DMS 273 (cell line): ENCODE measurements at regions not wholly inside any gene's neighbourhood (a gene's known extent, or its start where the extent isn't known, plus 50 kb on each side); places are given as distances from the start of the nearest gene placed in this dataset.
"Not testable (repeated sequence)": the region's sequence is repeated elsewhere in the genome, so short reads cannot be mapped to it uniquely, and the experiment has no call there.

Experiments
- DNase-seq: peaks from one replicate; lab custom pipeline; 2025; ENCODE audit not compliant: unreplicated experiment; lab: John Stamatoyannopoulos, UW

DNA sequence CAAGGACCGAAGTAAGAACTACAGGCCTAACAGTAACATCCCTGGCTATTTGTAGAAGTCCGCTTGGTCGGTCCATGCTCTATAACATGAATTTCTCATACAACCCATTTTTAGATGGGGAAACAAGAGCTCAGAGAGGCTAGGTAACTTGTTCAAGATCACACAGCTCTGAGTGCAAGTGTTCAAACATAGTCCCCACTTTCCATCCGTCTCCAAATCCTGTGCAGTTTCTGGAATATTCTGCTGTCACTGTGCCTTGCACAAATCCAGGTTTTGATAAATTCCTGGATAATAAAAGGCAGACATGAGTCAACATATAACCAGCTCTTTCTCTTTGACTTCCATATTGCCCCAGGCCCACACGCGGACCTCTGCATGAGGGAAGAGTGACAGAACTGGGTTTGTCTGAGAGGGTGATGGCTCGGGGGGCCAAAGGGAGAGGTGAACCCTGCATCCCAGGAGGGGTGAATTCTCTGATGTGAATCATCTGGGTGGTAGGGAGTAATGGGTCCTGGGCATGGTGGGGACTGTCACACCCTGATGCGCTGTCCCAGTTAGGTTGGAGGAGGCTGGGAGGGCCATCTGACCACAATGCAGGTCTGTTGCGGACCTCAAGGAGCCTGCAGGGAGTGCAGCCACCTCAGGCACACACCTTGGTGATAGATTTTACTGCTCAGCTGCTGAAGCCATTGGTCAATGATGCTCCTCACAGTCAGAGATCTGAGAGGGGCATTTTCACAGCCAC is 162.2 kb downstream of the SMAD6 start:
- no peak for DNase-seq

DNA sequence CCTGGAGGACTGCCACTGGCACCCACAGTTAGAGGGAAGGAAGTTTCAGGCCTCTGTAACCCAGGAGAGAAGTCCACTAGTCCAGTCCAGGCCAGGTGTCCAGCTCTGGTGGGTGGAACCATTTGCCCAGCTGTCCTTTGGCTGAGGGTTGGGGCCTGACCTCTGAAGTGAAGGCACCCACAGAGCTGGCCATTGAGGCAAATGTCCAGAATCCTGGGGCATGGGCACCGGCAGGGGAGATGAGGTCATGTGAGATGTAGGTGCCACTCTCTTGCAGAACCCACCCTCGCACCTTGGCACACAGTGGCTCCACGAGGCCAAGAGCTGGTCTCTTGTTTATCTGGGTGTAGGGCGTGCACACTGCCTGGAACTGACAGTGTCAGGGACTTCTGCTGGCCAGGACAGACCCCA is 162.8 kb downstream of the SMAD6 start:
- no peak for DNase-seq

DNA sequence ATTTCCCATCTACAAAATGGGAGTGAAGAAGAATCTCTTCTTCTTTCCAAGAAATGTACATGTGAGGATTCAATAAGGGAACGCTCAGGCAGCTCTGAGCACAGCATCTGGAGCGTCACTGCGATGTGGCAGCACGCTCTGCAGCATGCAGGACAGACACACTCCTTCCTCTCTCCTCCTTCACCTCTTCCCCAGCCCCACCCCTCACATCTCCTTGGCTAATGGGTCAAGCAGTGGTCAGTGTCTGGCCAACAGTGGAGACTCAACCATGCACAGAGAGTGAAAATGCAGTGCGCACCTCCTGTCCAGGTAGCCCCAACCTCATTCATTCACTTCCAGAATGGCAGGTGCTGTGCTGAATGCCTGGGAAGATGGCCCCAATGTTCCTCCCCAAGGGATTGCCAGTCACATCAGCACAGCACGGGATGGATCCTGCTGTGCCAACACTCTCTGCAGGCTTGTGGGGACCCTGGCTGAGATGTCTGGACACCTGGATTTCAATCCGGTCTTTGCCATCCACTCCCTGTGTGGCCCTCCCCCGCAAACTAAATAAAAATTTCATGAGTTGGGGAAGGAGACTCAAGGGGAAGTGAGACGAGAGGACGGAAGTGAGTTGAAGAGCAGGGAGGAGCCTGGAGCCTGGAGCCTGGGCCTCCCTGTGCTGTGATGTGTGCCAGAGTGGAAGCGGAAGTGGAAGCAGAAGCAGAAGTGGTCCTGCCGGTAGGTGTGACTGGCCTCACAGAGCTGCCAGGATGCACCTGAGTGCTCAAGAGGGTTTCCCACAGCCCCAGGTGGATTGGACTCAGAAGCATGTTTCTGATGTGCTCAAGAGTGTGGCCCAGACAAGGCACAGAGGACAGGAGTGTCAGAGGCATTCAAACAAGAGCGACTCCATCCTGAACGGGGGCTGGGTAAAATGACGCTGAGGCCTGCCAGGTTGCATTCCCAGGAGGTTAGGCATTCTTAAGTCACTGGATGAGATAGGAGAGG is 163.9 kb downstream of the SMAD6 start:
- no peak for DNase-seq

DNA sequence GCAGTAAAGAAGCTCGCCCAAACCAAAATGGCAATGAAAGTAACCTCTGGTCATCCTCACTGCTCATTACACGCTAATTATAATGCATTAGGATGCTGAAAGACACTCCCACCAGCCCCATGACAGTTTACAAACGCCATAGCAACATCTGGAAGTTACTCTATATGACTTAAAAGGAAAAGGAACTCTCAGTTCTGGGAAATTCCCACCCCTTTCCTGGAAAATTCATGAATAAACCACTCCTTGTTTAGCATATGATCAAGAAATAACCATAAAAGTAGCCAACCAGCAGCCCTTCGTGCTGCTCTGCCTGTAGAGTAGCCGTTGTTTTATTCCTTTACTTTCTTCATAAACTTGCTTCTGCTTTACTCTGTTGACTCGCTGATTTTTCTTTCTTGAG is 164.6 kb downstream of the SMAD6 start:
- no peak for DNase-seq

DNA sequence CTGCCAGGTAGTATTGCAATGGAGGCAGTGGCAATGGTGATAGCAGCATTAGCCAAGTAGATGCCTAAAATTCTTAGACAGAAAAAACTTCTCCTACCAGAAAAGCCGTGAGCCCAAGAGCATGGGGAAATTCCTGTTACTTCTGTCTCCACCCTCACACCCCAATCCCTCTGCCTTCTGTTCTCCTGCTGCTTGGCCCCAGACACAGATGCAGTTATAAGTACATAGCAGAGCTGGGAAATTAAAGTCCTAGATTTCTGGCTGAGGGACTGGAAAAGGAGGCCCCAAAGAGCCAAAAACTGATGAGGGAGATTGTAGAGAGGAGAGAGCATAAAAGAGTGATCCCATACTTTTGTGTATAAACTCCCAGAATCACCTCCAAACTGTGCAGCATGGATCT is 166.9 kb downstream of the SMAD6 start:
- DNase-seq: no peak

DNA sequence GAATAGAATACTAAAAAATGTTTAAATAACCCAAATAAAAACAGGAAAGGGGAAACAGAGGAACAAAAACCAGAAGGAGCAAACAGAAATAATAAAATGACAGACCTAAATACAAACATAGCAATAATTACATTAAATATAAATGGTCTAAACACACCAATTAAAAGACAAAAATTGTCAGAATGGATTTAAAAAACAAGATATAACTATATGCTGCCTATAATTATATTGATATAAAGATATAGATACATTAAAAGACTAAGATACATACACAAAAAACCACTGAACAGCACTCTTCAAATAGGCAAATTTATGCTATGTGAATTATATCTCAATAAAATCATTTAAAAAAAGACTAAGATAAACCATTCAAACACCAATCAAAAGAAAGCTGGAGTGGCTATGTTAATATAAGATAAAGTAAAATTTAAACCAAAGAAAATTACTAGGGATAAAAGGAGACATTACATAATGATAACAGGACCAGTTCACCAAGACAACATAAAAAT is 168.9 kb downstream of the SMAD6 start:
- no peak for DNase-seq

DNA sequence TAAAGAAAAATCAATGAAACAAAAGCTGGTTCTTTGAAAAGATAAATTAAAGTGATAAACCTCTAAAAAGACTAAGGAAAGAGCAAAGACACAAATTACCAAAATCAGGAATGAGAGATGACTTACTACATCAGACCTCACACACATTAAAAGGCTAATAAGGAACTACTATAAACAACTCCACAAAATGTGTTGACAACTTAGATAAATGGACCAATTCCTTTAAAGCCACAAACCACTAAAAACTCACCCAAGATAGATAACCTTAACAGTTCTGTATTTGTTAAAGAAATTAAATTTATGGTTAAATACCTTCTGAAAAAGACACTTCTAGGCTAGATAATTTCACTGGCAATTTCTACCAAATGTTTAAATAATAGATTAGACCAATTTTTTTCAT is 170.4 kb downstream of the SMAD6 start:
- DNase-seq: no peak

DNA sequence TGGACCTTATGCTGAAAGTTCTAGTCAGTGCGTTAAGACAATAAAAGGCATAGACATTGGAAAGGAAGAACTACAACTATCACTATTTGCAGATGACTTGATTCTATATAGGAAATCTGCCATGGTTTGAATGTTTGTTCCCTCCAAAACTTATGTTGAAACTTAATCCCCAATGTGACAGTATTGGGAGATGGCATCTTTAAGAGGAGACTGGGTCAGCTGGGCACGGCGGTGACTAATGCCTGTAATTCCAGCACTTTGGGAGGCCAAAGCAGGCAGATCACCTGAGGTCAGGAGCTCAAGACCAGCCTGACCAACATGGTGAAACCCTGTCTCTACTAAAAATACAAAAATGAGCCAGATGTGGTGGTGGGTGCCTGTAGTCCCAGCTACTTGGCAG is 171.3 kb downstream of the SMAD6 start:
- DNase-seq: not testable (repeated sequence)

DNA sequence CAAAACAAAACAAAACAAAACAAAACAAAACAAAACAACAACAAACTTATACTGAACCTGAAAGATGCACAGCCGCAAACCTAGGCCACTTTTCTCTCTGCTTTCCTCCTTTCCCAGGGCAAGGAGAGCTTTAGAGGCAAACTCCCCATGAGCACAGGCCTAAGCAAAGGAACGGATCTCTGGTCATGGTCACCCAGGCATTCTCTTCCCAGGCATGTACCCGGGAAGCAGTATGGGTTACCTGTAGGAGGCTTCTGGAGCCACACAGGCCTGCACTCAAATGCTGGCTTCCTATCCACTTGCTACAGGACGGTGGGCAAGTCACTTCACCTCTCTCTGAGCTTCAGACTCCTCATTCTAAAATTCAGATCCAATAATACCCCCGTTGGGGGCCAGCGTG is 171.8 kb downstream of the SMAD6 start:
- no peak for DNase-seq

DNA sequence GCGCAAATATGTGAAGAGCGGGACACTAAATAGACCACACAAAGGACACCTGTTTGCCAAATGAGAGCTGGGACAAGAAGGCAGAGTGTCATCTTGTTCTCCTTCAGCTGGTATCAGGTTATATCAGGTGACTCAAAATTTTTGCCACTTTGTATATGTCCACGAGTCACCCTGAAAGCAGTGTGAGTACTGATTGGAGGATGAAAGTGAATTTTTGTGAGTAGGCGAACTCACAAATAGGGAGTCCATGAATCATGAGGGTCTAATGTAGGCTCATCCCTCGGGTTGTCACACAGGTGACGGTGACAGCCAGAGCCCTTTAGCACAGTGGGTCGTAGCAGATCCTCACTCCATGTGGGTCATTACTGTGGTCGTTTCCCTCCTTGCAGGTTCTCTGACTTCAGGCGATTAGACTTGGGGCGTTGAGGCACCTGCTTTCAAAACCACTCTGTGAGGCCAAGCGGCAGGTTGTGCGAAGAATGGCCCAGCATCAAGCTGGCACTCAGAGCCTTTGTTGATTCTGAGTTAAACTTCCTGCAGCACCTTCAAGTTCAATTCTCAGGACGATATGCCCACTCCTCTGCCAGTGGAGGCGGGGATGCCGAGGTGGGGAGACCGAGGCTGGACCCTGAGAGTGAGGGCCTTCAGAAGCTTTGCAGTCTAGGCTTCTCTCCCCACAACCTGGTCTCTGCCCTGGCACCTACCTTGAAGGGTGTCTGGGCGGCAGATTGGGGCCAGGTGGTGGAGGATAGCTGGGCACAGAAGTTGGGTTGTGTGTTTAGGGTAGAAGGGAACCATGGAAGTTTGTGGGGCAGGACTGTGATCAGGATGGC is 173.8 kb downstream of the SMAD6 start:
- no peak for DNase-seq

DNA sequence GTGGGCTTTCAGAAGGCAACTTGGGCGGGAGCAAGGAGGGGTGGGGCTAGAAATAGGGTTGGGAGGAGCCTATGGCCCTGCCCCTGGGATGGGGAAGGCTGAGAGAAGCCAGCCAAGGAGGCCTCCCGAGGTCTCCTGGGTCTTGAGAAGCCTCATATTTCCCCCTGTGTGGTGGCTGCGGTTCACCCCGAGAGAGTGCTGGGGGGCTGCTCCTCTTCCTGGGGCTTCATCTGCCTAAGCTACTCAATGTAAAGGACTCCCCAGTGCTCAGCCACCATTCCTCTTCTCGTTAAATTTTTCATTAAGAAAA is 174.3 kb downstream of the SMAD6 start:
- DNase-seq: no peak

DNA sequence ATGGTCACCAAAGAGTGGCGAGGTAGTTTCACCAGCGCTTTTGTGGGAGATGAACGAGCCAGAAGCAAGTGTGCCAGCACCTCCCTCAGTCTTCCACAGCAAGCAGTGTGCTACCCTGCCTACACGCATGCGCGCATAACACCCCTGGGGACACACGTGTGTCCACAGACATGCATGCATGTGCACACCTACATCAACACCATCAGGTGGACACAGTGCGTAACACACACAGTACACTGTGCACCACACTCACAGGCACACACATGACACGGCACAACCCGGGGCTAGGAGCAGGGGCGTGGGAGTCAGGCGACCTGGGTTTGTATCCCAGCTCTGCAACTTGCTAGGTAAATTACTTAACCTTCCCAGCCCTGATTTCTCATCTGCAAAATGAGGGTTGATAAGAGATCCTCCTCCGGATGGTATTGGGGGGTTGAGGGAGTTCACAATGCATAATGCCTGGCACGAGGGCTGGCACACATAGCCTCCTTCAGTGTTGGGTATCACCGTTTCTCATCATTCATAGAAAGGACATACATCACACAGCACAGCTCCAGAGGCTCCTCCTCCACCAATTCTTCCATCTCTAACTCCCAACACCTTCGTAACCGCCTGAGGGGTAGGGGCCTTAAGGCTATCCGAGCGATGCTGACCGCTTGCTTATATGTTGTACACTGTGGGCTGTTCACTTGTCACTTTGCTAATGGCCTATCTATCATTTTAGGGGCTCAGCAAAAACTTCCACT is 174.9 kb downstream of the SMAD6 start:
- no peak for DNase-seq

DNA sequence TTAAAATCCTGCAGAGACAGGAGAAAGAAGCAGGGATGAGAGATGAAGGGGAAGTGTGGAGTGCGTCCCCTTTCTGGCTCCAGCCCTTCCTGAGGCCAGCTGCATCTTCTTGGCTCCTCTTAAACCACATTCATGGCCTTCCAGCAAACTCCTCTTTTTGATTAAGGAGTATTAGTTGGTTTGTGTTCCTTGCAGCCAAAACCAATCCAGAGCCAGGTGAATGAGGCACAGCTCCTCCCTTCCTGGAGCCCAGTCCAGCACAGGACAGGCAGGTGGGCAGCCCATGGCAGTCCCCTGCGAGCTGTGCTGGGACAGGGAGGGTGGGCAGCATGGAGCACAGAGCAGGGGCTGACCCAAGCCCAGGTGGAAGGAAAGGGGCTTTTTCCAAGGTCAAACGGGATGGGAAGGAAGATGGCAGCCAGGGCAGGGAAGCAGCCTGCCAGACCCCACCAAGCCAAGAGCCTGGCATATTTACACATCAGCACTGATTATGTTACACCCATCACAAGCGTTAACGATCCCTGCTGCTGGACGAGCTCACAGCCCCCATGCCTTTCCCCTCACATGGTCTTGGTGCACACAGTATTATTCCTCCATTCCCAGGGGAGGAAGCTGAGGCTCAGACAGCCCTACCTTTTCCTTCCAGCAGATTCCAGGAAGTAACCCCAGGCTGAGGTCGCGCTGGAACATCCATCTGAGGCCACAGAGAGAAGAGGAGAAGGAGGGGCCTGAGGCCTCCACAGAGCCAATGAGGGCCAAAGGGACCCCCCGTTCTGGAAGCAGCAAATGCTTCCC is 175.6 kb downstream of the SMAD6 start:
- no peak for DNase-seq

DNA sequence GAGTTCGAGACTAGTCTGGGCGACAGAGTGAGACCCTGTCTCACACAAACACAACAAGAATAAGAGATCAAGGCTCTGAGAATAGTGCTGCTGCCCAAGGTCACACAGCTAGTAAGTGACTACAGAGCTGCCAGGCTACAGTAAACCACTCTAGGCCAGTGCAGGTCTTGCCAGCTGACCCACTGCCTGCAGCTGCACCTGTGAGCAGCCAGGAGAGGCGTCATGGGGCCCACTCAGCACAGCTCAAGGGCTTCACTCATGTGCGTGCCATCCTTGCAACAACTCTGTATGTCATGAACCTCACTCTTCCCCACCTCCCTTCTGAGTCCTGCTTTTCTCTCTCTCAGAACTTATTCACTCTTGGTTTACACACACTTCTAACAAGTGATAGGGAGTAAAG is 176.7 kb downstream of the SMAD6 start:
- DNase-seq: no peak

DNA sequence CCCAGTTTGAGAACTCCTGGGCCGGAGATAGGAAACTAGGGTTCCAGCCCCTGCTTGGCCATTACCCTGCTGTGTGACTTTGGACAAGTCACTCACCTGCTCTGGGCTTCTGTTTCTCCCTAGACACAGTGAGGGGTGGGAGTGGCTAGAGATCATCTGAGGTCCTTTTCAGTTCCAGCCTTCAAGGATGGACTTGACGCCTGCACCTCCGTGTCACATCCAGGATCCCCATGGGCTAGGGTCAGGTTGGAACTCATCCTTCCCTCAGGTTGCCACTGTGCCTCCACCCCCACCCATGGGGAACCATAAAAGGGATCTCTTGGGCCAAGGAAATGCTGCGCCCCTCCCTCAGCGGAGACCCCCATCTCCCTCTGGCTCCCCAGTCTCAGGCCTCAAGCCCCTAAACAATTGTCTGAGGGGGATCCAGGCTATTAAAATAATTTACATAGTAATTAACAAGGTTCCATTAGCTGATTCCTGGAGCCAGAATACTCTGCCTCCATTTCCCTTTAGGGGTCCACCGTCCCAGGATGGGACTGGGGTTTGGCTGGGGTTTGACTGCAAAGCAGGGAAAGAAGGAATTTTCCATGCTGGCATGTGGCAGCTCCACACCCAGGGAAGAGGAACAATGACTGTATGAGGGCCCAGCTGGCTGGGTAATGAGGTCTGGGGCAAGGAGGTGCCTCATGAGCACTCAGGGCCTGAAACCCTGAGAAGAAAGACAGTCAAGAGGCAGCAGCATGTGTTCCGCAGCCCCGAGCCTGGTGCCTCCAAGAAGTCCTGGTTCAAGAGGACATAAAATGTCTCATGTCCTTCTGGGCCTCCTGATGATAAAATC is 177.7 kb downstream of the SMAD6 start:
- no peak for DNase-seq

DNA sequence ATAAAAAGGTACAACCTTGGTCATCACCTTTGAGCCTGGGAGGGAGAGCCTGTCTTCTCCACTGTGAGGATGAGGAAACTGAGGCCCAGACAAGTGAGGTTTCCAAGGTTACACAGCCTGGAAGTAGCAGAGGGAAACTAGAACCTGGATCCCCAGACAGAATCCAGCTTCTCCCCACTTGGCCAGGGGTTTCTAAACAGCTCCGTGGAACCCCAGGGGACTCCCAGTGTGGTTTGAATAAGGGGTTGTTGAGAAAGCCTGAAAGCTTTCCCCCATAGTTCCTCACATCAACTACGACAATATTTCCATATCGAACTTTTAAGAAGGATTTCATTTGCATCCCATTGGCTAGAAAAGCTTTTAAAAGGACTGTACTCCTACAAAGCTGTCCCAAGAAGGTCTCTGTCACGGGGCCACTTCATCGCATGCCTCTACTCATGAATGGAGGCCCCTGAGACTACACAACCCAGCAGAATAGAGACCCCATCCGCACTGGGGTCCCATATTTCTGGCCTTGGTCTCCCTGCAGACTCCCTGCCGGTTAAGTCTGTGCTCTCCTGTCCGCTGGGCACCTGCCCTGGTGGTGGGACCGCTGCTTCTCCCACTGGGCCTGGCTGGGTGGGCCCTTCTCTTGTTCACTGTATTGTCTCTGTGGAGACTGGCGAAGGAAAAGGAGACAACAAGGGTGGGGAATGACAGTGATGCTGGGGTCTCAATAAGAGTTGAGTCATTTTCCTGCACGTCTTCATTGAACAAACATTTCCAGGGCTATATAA is 178.5 kb downstream of the SMAD6 start:
- DNase-seq: no peak

DNA sequence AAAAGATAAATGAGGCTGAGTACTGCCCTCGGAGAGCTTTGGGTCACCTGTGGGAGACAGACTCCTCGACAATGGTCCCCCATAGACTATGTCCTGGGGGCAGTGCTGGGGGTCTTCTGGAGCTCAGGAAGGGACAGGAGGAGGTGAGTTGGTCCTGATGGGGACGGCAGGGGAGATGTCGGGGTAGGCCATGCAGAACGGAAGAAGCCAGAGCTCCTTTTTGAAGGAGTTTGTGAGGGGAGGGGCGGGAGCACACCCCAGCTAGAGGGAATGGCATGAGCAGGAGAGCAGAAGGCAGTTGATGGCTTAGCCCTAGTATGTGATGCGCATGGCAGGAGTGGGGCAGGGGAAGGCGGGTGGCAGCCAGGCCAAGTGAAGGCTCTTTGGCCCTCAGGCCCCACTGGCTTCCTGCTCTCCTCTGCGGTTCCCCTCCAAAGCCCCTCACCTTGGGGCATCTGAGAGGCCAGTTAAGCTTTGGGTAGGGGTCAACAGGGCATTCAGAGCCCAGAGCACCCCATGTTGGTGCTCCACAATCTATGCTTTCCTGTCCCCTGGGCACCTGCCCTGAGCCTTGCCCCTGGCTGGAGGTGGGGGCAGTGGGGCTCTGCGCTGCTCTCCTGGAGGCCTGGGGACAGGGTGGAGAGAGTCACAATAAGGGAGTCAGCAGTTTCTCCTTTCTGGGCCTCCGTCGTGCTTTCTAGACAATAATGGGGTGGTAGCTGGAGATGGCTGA is 179.3 kb downstream of the SMAD6 start:
- no peak for DNase-seq
